ENCODE measurements at regions not wholly inside any gene's neighbourhood (a gene's known extent, or its start where the extent isn't known, plus 50 kb on each side); places are given as distances from the start of the nearest gene placed in this dataset.

DNA sequence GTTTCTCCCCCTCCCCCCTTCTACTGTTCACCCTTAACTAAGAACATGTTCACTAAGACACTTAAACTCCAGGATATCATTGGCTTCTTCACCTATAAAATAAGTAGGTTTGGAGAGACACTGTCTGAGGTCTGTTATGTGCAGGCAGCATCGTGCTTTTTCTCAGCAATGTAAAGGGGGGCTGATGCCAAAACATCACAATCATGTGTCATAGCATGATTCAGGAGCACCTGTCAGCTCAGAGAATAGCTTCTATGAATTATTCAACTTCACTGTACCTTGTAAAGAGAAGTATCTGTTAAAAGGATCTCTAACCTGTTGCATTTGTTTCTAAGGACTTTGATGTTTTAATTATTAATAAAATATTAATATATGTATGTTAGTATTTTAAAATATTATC lies 211.4 kb upstream of the EPHA3 start:
- TF ChIP-seq CTCF (IDR thresholded peaks at IDR 0.05; ENCODE audit: unreplicated experiment in 3 of 3) = no peak
- Mint-ChIP-seq H3K4me1 (no peaks in the 10 kb centered on the region), H3K9me3 (no peaks in the 10 kb centered on the region), H3K27ac (no peak overlapping the region), H3K4me3 (no peak overlapping the region), H3K27me3 (ENCODE audit: low read depth) (no peaks in the 10 kb centered on the region), H3K36me3 (ENCODE audit: low read depth) (no peaks in the 10 kb centered on the region)

DNA sequence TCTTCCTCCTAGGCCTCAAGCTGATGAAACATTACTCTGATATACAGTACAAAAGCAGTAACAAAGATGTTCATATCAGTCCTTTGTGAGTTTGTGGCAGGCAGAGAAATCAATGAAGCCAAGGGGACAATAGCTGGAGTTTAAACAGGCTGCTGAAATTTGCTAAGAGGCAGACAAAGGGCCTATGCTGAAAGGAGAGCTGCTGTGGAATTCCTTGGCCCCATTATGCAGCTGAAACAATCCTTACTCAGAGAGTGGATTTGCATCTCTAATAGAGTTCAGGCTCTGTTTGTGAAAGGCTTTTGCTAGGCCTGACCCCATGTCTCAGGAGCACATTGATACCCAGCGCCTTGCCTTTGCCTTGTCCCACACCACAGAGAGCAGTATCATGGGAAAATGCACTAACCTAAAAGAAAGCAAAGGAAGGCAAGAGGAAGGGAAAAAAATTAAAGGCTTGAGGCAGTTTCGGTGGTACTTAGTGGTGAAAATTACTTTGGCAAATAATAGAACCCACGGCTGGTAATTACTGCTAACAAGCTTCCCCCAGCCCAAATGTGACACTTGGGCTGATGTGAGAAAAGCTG lies 195.0 kb upstream of the EPHA3 start:
- no peak overlapping the region for H3K27ac Mint-ChIP-seq
- H3K36me3 Mint-ChIP-seq (ENCODE audit: low read depth) = no peaks in the 10 kb centered on the region
- no peaks in the 10 kb centered on the region for H3K4me1 Mint-ChIP-seq
- H3K27me3 Mint-ChIP-seq (ENCODE audit: low read depth) = no peaks in the 10 kb centered on the region
- H3K9me3 Mint-ChIP-seq = no peaks in the 10 kb centered on the region
- H3K4me3 Mint-ChIP-seq = no peak overlapping the region
- TF ChIP-seq CTCF (IDR thresholded peaks at IDR 0.05; ENCODE audit: unreplicated experiment in 3 of 3) = no peak

DNA sequence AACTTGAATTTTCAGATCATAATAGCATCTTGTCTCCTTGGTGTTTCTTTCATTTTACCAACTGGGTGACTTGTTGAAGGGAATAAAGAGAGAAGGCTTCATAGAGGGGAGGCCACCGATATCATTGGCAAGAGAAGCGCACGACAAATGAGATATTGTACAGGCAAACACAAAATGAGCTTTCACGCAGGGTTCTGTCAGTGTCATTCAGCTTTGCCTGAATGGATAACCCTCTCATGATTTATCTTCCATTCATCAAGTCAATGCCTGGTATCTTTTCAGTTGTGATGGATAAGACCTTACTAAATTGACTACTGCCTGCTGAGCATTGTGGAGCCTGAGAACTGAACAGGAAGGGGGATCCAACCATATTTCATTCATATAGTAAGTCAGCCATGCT lies 188.6 kb upstream of the EPHA3 start:
- no peak for TF ChIP-seq CTCF (IDR thresholded peaks at IDR 0.05; ENCODE audit: unreplicated experiment in 3 of 3)
- Mint-ChIP-seq H3K4me3 (no peak overlapping the region), H3K9me3 (no peaks in the 10 kb centered on the region)

DNA sequence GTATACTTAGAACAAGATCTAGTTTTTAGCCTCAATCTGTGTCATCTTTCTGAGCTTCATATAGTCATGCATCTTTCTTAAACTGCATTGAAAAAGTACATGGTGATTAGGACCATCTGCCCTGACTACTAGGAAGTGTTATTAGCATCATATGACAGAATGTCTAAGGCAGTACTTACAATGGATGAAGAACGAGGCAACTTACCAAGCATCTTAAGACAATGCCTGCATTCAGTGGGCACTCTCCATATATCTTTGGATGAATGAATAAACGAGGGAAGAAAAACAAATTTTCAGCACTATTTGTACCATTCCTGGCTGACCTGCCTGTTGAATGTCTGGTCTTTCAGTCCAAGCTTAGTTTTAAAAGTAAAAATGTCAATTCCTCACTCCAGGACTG lies 185.4 kb upstream of the EPHA3 start:
- H3K4me1 Mint-ChIP-seq = peaks cover 4% of the 10 kb centered on the region
- H3K9me3 Mint-ChIP-seq = no peaks in the 10 kb centered on the region
- H3K36me3 Mint-ChIP-seq (ENCODE audit: low read depth) = no peaks in the 10 kb centered on the region
- no peak overlapping the region for H3K27ac Mint-ChIP-seq
- no peak overlapping the region for H3K4me3 Mint-ChIP-seq
- no peaks in the 10 kb centered on the region for H3K27me3 Mint-ChIP-seq (ENCODE audit: low read depth)
- no peak for TF ChIP-seq CTCF (IDR thresholded peaks at IDR 0.05; ENCODE audit: unreplicated experiment in 3 of 3)

More for the DNA sequence above, 188.6 kb upstream of the EPHA3 start:
- H3K36me3 Mint-ChIP-seq (ENCODE audit: low read depth) = no peaks in the 10 kb centered on the region
- no peak overlapping the region for H3K27ac Mint-ChIP-seq
- no peaks in the 10 kb centered on the region for H3K4me1 Mint-ChIP-seq
- H3K27me3 Mint-ChIP-seq (ENCODE audit: low read depth) = no peaks in the 10 kb centered on the region

DNA sequence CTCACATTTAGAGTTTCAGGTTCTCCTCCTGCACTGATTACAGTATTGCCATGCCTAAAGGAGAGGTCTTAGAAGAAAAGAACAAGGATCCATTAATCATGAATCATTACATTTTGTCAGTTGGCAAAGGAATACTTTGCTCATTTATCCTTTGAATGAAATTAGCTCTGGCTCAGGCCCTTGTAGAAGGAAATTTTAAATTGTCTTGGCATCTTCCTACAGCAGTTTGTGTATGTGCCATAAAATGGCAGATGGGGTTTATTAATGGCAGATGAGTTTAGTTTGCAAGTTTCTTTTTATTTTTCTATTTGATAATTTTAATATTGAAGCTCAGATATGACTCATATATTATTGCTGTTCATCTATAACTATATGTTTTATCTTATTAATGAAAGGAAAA lies 181.2 kb upstream of the EPHA3 start:
- TF ChIP-seq CTCF (IDR thresholded peaks at IDR 0.05; ENCODE audit: unreplicated experiment in 3 of 3) = no peak
- no peak overlapping the region for H3K27ac Mint-ChIP-seq

DNA sequence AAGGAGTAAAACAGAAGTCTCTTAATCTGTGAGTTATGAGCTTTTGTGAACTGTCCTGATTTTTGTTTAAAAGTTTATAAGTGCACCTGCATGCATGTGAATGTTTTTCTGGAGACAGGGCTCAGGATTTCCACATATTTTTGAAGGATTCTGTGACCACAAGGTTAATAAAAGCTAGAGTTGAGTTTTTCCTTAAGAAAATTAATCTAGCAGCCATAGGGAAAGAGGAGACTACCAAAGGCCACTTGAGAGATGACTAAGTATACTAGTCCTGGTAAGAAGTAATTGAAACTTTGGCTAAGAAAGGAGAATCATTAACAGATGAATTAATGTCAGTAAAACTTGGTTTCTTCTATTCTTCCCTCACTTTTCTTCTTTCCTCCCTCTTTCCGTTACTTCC lies 176.8 kb upstream of the EPHA3 start:
- Mint-ChIP-seq H3K4me3 (no peak overlapping the region), H3K36me3 (ENCODE audit: low read depth) (no peaks in the 10 kb centered on the region), H3K9me3 (no peaks in the 10 kb centered on the region), H3K4me1 (peaks cover 4% of the 10 kb centered on the region), H3K27me3 (ENCODE audit: low read depth) (no peaks in the 10 kb centered on the region), H3K27ac (no peak overlapping the region)
- no peak for TF ChIP-seq CTCF (IDR thresholded peaks at IDR 0.05; ENCODE audit: unreplicated experiment in 3 of 3)

More for the DNA sequence above, 181.2 kb upstream of the EPHA3 start:
- no peaks in the 10 kb centered on the region for H3K36me3 Mint-ChIP-seq (ENCODE audit: low read depth)
- H3K9me3 Mint-ChIP-seq = no peaks in the 10 kb centered on the region
- H3K4me1 Mint-ChIP-seq = peaks cover 4% of the 10 kb centered on the region
- H3K4me3 Mint-ChIP-seq = no peak overlapping the region
- H3K27me3 Mint-ChIP-seq (ENCODE audit: low read depth) = no peaks in the 10 kb centered on the region
